Fibroblast of lung (primary cell): ENCODE measurements at regions not wholly inside any gene's neighbourhood (a gene's known extent, or its start where the extent isn't known, plus 50 kb on each side); places are given as distances from the start of the nearest gene placed in this dataset.

Source experiments
- DNase-seq, 2 donors: peaks; one replicate each; pipeline versions ENCODE4 v3.0.0 to v3.0.0-alpha.2; 2010; ENCODE audit warnings: low read depth in 2 of 2
- H2AFZ ChIP-seq: 2 replicates; pipeline ENCODE4 v1.5.1; 2012; ENCODE audit warnings: low read length, control low read depth, inconsistent platforms
- H3K27ac ChIP-seq: 2 replicates; pipeline ENCODE4 v1.5.1; 2011; ENCODE audit warnings: low read length, control low read depth; ENCODE audit not compliant: insufficient read depth
- H3K27me3 ChIP-seq: 2 replicates; pipeline ENCODE4 v1.5.1; 2011; ENCODE audit warnings: mild to moderate bottlenecking, low read length; ENCODE audit not compliant: control insufficient read depth, insufficient read depth
- H3K36me3 ChIP-seq: 2 replicates; pipeline ENCODE4 v1.5.1; 2011; ENCODE audit warnings: low read length; ENCODE audit not compliant: control insufficient read depth, insufficient read depth
- H3K4me1 ChIP-seq: 2 replicates; pipeline ENCODE4 v1.5.1; 2011; ENCODE audit warnings: low read length; ENCODE audit not compliant: control insufficient read depth, insufficient read depth; ENCODE audit errors: extremely low read depth
- H3K4me2 ChIP-seq: 2 replicates; pipeline ENCODE4 v1.5.1; 2011; ENCODE audit warnings: low read length, control low read depth; ENCODE audit not compliant: insufficient read depth; ENCODE audit errors: extremely low read depth
- H3K4me3 ChIP-seq, 4 experiments: fragments of 200-600 bp in 1 of 4; sonication (generic) in 1 of 4; replicated peaks in 1 of 4; 2 replicates each; pipeline ENCODE4 v1.5.1; 2011 to 2016; ENCODE audit warnings: low read length in 4 of 4, low read depth in 3 of 4, mild to moderate bottlenecking in 3 of 4, control low read depth in 2 of 4, inconsistent platforms in 1 of 4, mixed read lengths in 1 of 4; ENCODE audit not compliant: insufficient read depth in 1 of 4; ENCODE audit errors: control extremely low read depth in 1 of 4
- H3K79me2 ChIP-seq: 2 replicates; pipeline ENCODE4 v1.5.1; 2012; ENCODE audit warnings: mild to moderate bottlenecking, low read length, inconsistent platforms; ENCODE audit not compliant: control insufficient read depth, insufficient read depth
- H3K9ac ChIP-seq: 2 replicates; pipeline ENCODE4 v1.5.1; 2011; ENCODE audit warnings: mild to moderate bottlenecking, low read length, control low read depth; ENCODE audit not compliant: insufficient read depth
- H3K9me3 ChIP-seq: 2 replicates; pipeline ENCODE4 v1.5.1; 2012; ENCODE audit warnings: low read depth, low read length; ENCODE audit not compliant: control insufficient read depth, insufficient read depth
- H4K20me1 ChIP-seq: 2 replicates; pipeline ENCODE4 v1.5.1; 2011; ENCODE audit warnings: low read length; ENCODE audit not compliant: control insufficient read depth, insufficient read depth; ENCODE audit errors: extremely low read depth
- EZH2 ChIP-seq: IDR thresholded peaks from 2 replicates; pipeline ENCODE4 v1.5.1; 2012; ENCODE audit warnings: low read length, control low read depth, mild to moderate bottlenecking; ENCODE audit errors: missing control alignments
- TF ChIP-seq, protein P1 (sequence below), 2 donors: IDR thresholded peaks in 1 of 2; conservative IDR thresholded peaks in 1 of 2; 1 replicate in 1 of 2; 2 replicates in 1 of 2; pipeline ENCODE4 v1.5.1; 2011 to 2012; ENCODE audit warnings: low read length in 2 of 2, control low read depth in 1 of 2, inconsistent platforms in 1 of 2, low read depth in 1 of 2, mild to moderate bottlenecking in 1 of 2

DNA sequence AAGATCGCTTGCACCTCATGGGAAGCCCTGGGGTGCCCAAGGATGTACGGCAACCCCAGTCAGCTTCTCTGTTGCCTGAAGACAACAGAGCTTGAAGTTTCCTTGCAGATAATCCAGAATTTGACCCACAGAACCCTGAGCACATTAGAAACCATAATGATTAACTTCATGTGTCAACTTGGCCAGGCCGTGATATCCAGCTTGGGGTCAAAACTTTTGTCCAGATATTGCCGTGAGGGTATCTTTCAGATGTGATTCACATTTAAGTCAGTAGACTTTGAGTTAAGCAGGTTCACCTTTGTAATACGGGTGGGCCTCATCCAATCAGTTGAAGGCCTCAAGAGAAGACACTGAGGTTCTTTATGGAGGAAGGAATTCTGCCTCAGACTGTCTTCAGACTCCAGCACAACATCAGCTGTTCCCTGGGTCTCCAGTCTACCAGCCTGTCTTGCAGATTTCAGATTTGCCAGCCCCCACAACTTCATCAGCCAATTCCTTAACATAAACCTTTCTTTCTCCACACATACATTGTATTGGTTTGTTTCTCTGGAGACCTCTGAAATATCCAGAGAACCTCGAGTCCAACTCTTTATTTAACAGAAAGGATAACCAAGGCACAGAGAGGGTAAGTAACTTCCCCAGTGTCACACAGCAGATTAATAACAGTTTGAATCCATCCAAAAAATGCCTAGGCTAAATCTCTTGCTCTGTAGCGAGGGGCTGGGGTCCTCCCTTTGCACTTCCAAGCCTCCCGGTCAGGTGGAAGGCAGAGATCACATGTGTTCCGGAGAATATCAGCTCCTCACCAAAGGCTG, 171.1 kb downstream of the SALL1 start:
- Histone ChIP-seq H3K9ac (no peak overlapping the region), H3K4me1 (no peaks in the 10 kb centered on the region)

DNA sequence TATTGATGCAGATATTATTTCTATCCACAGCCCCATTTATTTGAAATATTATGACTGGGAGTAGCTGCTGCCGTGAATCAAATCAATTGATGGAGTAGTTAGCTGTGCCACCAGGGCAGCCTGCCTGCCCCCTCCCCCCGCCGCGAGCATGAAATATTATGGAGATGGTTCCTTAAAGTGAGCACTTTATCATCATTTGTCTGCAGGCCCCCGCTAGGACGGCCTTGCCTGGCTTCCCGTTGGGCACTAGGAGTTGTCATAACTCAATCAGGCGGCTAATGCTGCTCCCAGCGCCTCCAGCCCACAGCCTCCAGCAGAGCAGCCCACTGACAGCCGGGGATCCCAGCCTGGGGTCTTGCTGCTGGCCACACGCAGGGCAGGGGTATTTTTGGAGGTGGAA, 173.9 kb downstream of the SALL1 start:
- Histone ChIP-seq H3K4me3 (no peak overlapping the region), H3K27ac (no peak overlapping the region), H3K79me2 (no peaks in the 10 kb centered on the region), H4K20me1 (no peaks in the 10 kb centered on the region), H2AFZ (no peak overlapping the region), H3K9me3 (no peaks in the 10 kb centered on the region), H3K4me2 (no peak overlapping the region), H3K4me1 (no peaks in the 10 kb centered on the region), H3K27me3 (no peaks in the 10 kb centered on the region), H3K36me3 (no peaks in the 10 kb centered on the region), H3K9ac (no peak overlapping the region)
- no peak for DNase-seq
- TF ChIP-seq EZH2: no peak
- TF ChIP-seq, protein P1, sequence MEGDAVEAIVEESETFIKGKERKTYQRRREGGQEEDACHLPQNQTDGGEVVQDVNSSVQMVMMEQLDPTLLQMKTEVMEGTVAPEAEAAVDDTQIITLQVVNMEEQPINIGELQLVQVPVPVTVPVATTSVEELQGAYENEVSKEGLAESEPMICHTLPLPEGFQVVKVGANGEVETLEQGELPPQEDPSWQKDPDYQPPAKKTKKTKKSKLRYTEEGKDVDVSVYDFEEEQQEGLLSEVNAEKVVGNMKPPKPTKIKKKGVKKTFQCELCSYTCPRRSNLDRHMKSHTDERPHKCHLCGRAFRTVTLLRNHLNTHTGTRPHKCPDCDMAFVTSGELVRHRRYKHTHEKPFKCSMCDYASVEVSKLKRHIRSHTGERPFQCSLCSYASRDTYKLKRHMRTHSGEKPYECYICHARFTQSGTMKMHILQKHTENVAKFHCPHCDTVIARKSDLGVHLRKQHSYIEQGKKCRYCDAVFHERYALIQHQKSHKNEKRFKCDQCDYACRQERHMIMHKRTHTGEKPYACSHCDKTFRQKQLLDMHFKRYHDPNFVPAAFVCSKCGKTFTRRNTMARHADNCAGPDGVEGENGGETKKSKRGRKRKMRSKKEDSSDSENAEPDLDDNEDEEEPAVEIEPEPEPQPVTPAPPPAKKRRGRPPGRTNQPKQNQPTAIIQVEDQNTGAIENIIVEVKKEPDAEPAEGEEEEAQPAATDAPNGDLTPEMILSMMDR (conservative IDR thresholded peaks at IDR 0.05 in 1 of 2, IDR thresholded peaks at IDR 0.05 in 1 of 2; ENCODE audit: low read depth in 1 of 2, low read length in 2 of 2): no peak

More for the DNA sequence above, 171.1 kb downstream of the SALL1 start:
- H3K79me2 ChIP-seq: no peaks in the 10 kb centered on the region
- H3K27ac ChIP-seq: no peak overlapping the region
- TF ChIP-seq, protein P1 (conservative IDR thresholded peaks at IDR 0.05 in 1 of 2, IDR thresholded peaks at IDR 0.05 in 1 of 2; ENCODE audit: low read depth in 1 of 2, low read length in 2 of 2): no peak
- no peaks in the 10 kb centered on the region for H3K27me3 ChIP-seq
- H2AFZ ChIP-seq: no peak overlapping the region
- no peaks in the 10 kb centered on the region for H3K36me3 ChIP-seq
- H3K4me2 ChIP-seq: no peak overlapping the region
- no peak for DNase-seq
- no peaks in the 10 kb centered on the region for H3K9me3 ChIP-seq
- H3K4me3 ChIP-seq: no peak overlapping the region
- no peaks in the 10 kb centered on the region for H4K20me1 ChIP-seq

DNA sequence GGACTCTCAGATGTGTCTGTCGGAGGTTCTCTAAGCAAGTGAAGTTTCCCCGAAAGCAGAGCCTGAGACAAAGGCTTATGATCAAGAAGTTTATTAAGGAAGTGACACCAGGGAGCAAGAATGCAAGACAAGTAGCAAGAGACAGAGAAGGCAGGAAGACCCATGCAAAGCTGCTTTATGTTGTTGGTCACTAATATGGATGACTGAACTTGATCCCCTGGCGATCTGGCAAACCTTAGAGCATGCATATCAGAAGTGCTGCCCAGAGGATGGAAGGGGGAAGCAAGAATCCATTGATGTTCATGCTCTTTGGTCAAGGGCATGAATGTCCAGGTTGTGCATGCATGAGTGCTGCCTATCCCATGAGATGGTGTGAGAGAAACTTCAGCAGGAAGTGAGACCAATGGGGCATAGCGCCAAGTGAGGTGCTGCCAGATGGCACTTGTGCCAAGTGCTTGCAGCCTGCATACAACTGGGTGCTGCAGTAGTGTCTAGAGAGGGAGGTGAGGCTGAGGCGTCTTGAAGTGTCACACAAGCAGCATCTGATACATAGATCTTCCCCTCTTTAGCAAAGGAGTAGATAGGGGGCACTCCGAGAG, 176.5 kb downstream of the SALL1 start:
- no peak for TF ChIP-seq EZH2
- TF ChIP-seq, protein P1 (conservative IDR thresholded peaks at IDR 0.05 in 1 of 2, IDR thresholded peaks at IDR 0.05 in 1 of 2; ENCODE audit: low read depth in 1 of 2, low read length in 2 of 2): no peak
- Histone ChIP-seq H3K9me3 (no peaks in the 10 kb centered on the region), H3K4me3 (no peak overlapping the region), H4K20me1 (no peaks in the 10 kb centered on the region), H3K36me3 (no peaks in the 10 kb centered on the region), H3K27me3 (no peaks in the 10 kb centered on the region), H3K4me1 (no peaks in the 10 kb centered on the region), H3K27ac (no peak overlapping the region), H3K9ac (no peak overlapping the region), H2AFZ (no peak overlapping the region), H3K79me2 (no peaks in the 10 kb centered on the region), H3K4me2 (no peak overlapping the region)
- DNase-seq: no peak
